H1 (cell line): ENCODE measurements at regions not wholly inside any gene's neighbourhood (a gene's known extent, or its start where the extent isn't known, plus 50 kb on each side); places are given as distances from the start of the nearest gene placed in this dataset.

Experiments used
- CTCF ChIA-PET: fragments of 300-600 bp; sonication (Branson Sonifier 250); formaldehyde crosslinking; loops from one replicate; lab custom pipeline; 2021; ENCODE audit not compliant: partially characterized antibody; lab: Charles Lee
- POLR2A ChIA-PET: fragments of 300-600 bp; sonication (Branson Sonifier 250); formaldehyde crosslinking; loops from one replicate; lab custom pipeline; 2021; ENCODE audit warnings: inconsistent platforms; ENCODE audit not compliant: partially characterized antibody; lab: Charles Lee
- DNase-seq, 2 experiments: peaks; one replicate each; pipeline versions ENCODE4 v3.0.0 to v3.0.0-alpha.2; 2010 to 2022; ENCODE audit warnings: low spot score in 2 of 2, low read depth in 1 of 2, mixed read lengths in 1 of 2
- FAIRE-seq: peaks from 2 replicates; lab custom pipeline; 2011; peaks lifted over from hg19 to GRCh38; lab: Jason Lieb, UNC
- H2AFZ ChIP-seq: 2 replicates; pipeline ENCODE4 v1.8.1; 2012; ENCODE audit warnings: low read length, inconsistent platforms
- H2AK5ac ChIP-seq: 2 replicates; pipeline ENCODE4 v1.6.1; 2013; ENCODE audit warnings: low read depth, low read length
- H2BK120ac ChIP-seq: replicated peaks from 2 replicates; pipeline ENCODE3; 2013; ENCODE audit warnings: low read depth, low read length, inconsistent platforms
- H2BK12ac ChIP-seq: 2 replicates; pipeline ENCODE4 v1.6.1; 2013; ENCODE audit warnings: low read depth, low read length
- H2BK15ac ChIP-seq: 2 replicates; pipeline ENCODE4 v1.6.1; 2013; ENCODE audit warnings: low read length
- H2BK20ac ChIP-seq: 2 replicates; pipeline ENCODE4 v1.6.1; 2013; ENCODE audit warnings: low read length
- H2BK5ac ChIP-seq: 2 replicates; pipeline ENCODE4 v1.6.1; 2013; ENCODE audit warnings: low read depth, low read length
- H3K14ac ChIP-seq: 2 replicates; pipeline ENCODE4 v1.6.1; 2013; ENCODE audit warnings: inconsistent platforms; ENCODE audit not compliant: insufficient read length
- H3K18ac ChIP-seq: 2 replicates; pipeline ENCODE4 v1.6.1; 2013; ENCODE audit warnings: low read length; ENCODE audit errors: extremely low read depth
- H3K23ac ChIP-seq: 2 replicates; pipeline ENCODE4 v1.6.1; 2013; ENCODE audit warnings: inconsistent platforms; ENCODE audit not compliant: insufficient read length
- H3K23me2 ChIP-seq: 2 replicates; pipeline ENCODE4 v1.6.1; 2013; ENCODE audit warnings: low read depth, low read length
- H3K27ac ChIP-seq: 2 replicates; pipeline ENCODE4 v1.6.1; 2011; ENCODE audit warnings: low read depth, low read length, inconsistent platforms
- H3K27me3 ChIP-seq, 4 experiments: replicated peaks in 1 of 4; 1 replicate in 1 of 4; 2 replicates in 3 of 4; pipeline versions ENCODE4 v1.6.1 to v1.8.1; 2011 to 2013; ENCODE audit warnings: low read length in 3 of 4, mild to moderate bottlenecking in 3 of 4, inconsistent platforms in 2 of 4, mixed read lengths in 2 of 4, moderate library complexity in 1 of 4; ENCODE audit not compliant: control insufficient read depth in 3 of 4, insufficient read depth in 3 of 4; ENCODE audit errors: extremely low read depth in 1 of 4
- H3K36me3 ChIP-seq, 4 experiments: 2 replicates each; pipeline versions ENCODE4 v1.6.1 to v1.8.1; 2011 to 2013; ENCODE audit warnings: mild to moderate bottlenecking in 4 of 4, low read length in 3 of 4, moderate library complexity in 2 of 4, control low read depth in 1 of 4, inconsistent platforms in 1 of 4; ENCODE audit not compliant: insufficient read depth in 4 of 4, control insufficient read depth in 2 of 4
- H3K4ac ChIP-seq: replicated peaks from 2 replicates; pipeline ENCODE3; 2013; ENCODE audit warnings: low read length, low read depth, mixed read lengths, inconsistent platforms; ENCODE audit not compliant: insufficient read length
- H3K4me1 ChIP-seq, 4 experiments: replicated peaks in 1 of 4; 1 replicate in 1 of 4; 2 replicates in 3 of 4; pipeline versions ENCODE4 v1.6.1 to v1.8.1; 2011 to 2013; ENCODE audit warnings: low read length in 3 of 4, inconsistent platforms in 2 of 4, mixed read lengths in 1 of 4; ENCODE audit not compliant: insufficient read depth in 4 of 4, control insufficient read depth in 3 of 4
- H3K4me2 ChIP-seq, 2 experiments: 2 replicates each; pipeline versions ENCODE4 v1.6.1 to v1.8.1; 2011 to 2013; ENCODE audit warnings: low read depth in 2 of 2, low read length in 2 of 2, control low read depth in 1 of 2, inconsistent platforms in 1 of 2, mild to moderate bottlenecking in 1 of 2; ENCODE audit not compliant: insufficient read depth in 1 of 2
- H3K4me3 ChIP-seq, 4 experiments: fragments of 200-600, 300-600 bp in 1 of 4; sonication (generic), shearing (Covaris generic), sonication (Bioruptor Twin) in 1 of 4; 2 replicates each; pipeline versions ENCODE4 v1.5.1 to v1.8.1; 2011 to 2016; ENCODE audit warnings: low read length in 4 of 4, low read depth in 3 of 4, control low read depth in 2 of 4, inconsistent platforms in 2 of 4, mild to moderate bottlenecking in 2 of 4, mixed read lengths in 1 of 4, moderate library complexity in 1 of 4; ENCODE audit not compliant: insufficient read depth in 2 of 4; ENCODE audit errors: extremely low read depth in 1 of 4
- H3K56ac ChIP-seq: replicated peaks from 2 replicates; pipeline ENCODE3; 2013; ENCODE audit warnings: low read depth, mild to moderate bottlenecking, mixed read lengths, low read length, inconsistent platforms; ENCODE audit not compliant: insufficient read length
- H3K79me1 ChIP-seq: 2 replicates; pipeline ENCODE4 v1.6.1; 2013; ENCODE audit warnings: low read depth, low read length, control low read depth
- H3K79me2 ChIP-seq, 2 experiments: 2 replicates each; pipeline versions ENCODE4 v1.6.1 to v1.8.1; 2012 to 2013; ENCODE audit warnings: low read length in 2 of 2, mild to moderate bottlenecking in 2 of 2, inconsistent platforms in 1 of 2; ENCODE audit not compliant: insufficient read depth in 2 of 2, control insufficient read depth in 1 of 2
- H3K9ac ChIP-seq, 4 experiments: replicated peaks in 1 of 4; 1 replicate in 1 of 4; 2 replicates in 3 of 4; pipeline versions ENCODE4 v1.6.1 to v1.8.1; 2011 to 2013; ENCODE audit warnings: low read depth in 3 of 4, low read length in 3 of 4, control low read depth in 2 of 4, mild to moderate bottlenecking in 2 of 4, moderate library complexity in 2 of 4, inconsistent platforms in 1 of 4; ENCODE audit errors: extremely low read depth in 1 of 4
- H3K9me3 ChIP-seq, 2 experiments: 2 replicates each; pipeline versions ENCODE4 v1.6.1 to v1.8.1; 2012 to 2013; ENCODE audit warnings: mild to moderate bottlenecking in 2 of 2, moderate library complexity in 2 of 2, control low read depth in 1 of 2, inconsistent platforms in 1 of 2, low read depth in 1 of 2, low read length in 1 of 2, mixed read lengths in 1 of 2; ENCODE audit not compliant: insufficient read depth in 2 of 2
- H4K20me1 ChIP-seq, 2 experiments: replicated peaks in 1 of 2; 2 replicates each; pipeline versions ENCODE3 to v1.8.1; 2011 to 2013; ENCODE audit warnings: inconsistent platforms in 2 of 2, low read length in 2 of 2, mild to moderate bottlenecking in 1 of 2; ENCODE audit not compliant: insufficient read depth in 2 of 2, control insufficient read depth in 1 of 2
- H4K5ac ChIP-seq: 2 replicates; pipeline ENCODE4 v1.6.1; 2013; ENCODE audit warnings: low read length, low read depth, mixed read lengths, inconsistent platforms; ENCODE audit not compliant: insufficient read length
- H4K8ac ChIP-seq: 2 replicates; pipeline ENCODE4 v1.8.0; 2013; ENCODE audit warnings: mild to moderate bottlenecking, moderate library complexity, low read length, inconsistent platforms; ENCODE audit not compliant: insufficient read depth; ENCODE audit errors: extremely low read depth
- H4K91ac ChIP-seq: replicated peaks from 2 replicates; pipeline ENCODE3; 2013; ENCODE audit warnings: low read length, mixed read lengths, inconsistent platforms; ENCODE audit not compliant: insufficient read length
- BRCA1 ChIP-seq: IDR thresholded peaks from 2 replicates; pipeline ENCODE4 v1.6.1; 2012; ENCODE audit warnings: low read depth, low read length, improper control_type of control experiment
- CTBP2 ChIP-seq: IDR thresholded peaks from 2 replicates; pipeline ENCODE4 v1.7.0; 2011; ENCODE audit warnings: borderline replicate concordance, mild to moderate bottlenecking, moderate library complexity, mixed read lengths, low read length; ENCODE audit not compliant: insufficient read depth, insufficient read length
- POLR2A ChIP-seq, 2 experiments: IDR thresholded peaks; 1 replicate in 1 of 2; 2 replicates in 1 of 2; pipeline ENCODE4 v1.6.1; 2011; ENCODE audit warnings: low read depth in 2 of 2, low read length in 2 of 2, mild to moderate bottlenecking in 2 of 2; ENCODE audit errors: control extremely low read depth in 1 of 2
- RAD21 ChIP-seq, 2 experiments: IDR thresholded peaks in 1 of 2; conservative IDR thresholded peaks in 1 of 2; 2 replicates each; pipeline ENCODE4 v1.6.1; 2011; ENCODE audit warnings: low read depth in 2 of 2, low read length in 2 of 2, improper control_type of control experiment in 1 of 2, inconsistent platforms in 1 of 2, mild to moderate bottlenecking in 1 of 2, moderate library complexity in 1 of 2
- RXRA ChIP-seq: IDR thresholded peaks from 2 replicates; pipeline ENCODE4 v1.6.1; 2011; ENCODE audit warnings: low read depth, mild to moderate bottlenecking, low read length, moderate library complexity; ENCODE audit not compliant: insufficient read depth
- SIN3A ChIP-seq, 2 experiments: IDR thresholded peaks in 1 of 2; conservative IDR thresholded peaks in 1 of 2; 2 replicates each; pipeline ENCODE4 v1.6.1; 2011 to 2012; ENCODE audit warnings: low read length in 2 of 2, improper control_type of control experiment in 1 of 2, low read depth in 1 of 2, mild to moderate bottlenecking in 1 of 2
- SIX5 ChIP-seq: IDR thresholded peaks from 2 replicates; pipeline ENCODE4 v1.6.1; 2011; ENCODE audit warnings: mild to moderate bottlenecking, low read depth, low read length
- TCF12 ChIP-seq: IDR thresholded peaks from 2 replicates; pipeline ENCODE4 v1.6.1; 2011; ENCODE audit warnings: low read depth, mild to moderate bottlenecking, low read length
- YY1 ChIP-seq: IDR thresholded peaks from 2 replicates; pipeline ENCODE4 v1.6.1; 2011; ENCODE audit warnings: low read depth, mild to moderate bottlenecking, low read length
- WGBS, 2 experiments: shearing (Covaris generic) in 1 of 2; methylation state at CpG; one replicate each; pipeline versions ENCODE4 v1.1.6 to v1.1.7; 2013 to 2015; ENCODE audit warnings: low lambda C conversion rate in 2 of 2, mixed read lengths in 2 of 2, inconsistent platforms in 1 of 2, low coverage in 1 of 2, missing lambda C conversion rate in 1 of 2; ENCODE audit not compliant: insufficient replicate concordance in 2 of 2, insufficient coverage in 1 of 2, insufficient read length in 1 of 2; ENCODE audit errors: extremely low coverage in 1 of 2, missing lambda C conversion rate in 1 of 2; 5-methylcytosine and 5-hydroxymethylcytosine counted together
- TF ChIP-seq, protein P1 (sequence below), 3 experiments: IDR thresholded peaks; 1 replicate in 2 of 3; 2 replicates in 1 of 3; pipeline versions ENCODE4 v1.5.1 to v1.6.1; 2011; ENCODE audit warnings: low read length in 3 of 3, mild to moderate bottlenecking in 3 of 3, inconsistent platforms in 2 of 3, low read depth in 1 of 3, moderate library complexity in 1 of 3; ENCODE audit not compliant: insufficient read depth in 1 of 3; ENCODE audit errors: control extremely low read depth in 1 of 3

DNA sequence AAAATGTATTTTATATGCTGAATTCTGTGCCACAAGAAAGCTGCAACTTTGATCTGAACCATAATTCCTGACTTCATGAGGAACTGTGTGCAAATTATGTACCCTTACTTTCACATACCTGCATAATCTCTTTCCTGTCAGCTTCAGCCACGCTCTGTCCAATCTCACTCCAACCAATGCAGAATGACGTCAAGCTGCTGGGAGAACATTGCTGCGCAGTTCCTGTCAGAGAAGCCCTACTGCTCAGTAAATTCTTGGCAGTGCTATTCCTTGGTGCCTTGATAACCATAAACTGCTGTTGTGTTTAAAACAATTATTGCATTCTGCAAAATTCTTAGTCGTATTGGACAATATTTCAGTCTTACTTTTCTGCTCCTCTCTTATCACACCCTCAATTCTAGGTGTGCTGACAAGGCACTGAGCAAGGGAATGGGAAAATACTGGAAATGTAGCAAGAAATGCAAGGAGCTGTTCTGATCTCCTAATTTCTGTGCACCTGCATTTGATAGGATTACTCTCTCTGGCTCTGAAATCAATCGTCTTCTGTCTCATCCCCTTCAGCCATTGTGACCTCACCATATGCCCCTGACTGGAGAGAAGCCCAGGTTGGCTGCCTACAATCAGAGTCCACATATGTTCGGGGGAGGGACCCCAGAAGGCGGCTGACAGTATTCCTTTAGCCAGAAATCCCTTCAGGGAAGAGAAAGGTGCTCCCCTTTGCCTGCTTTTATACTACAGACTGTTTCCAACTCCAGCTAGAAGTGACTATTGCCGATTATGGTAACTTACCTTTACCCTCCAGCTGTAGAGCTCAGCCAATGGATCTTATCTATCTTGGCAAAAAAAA, 274.9 kb upstream of the NOVA1 start:
- Histone ChIP-seq H2AFZ (peak overlapping the region; percentile 1; the same call in 1 of the 2 replicates), H3K14ac (no peak overlapping the region), H4K8ac (no peak overlapping the region), H3K23ac (no peak overlapping the region), H2BK20ac (no peak overlapping the region), H4K20me1 (no peaks in the 10 kb centered on the region), H3K79me1 (no peaks in the 10 kb centered on the region), H2AK5ac (no peak overlapping the region), H3K56ac (no peak overlapping the region), H2BK12ac (no peak overlapping the region), H3K23me2 (no peaks in the 10 kb centered on the region), H2BK5ac (no peak overlapping the region), H4K5ac (no peak overlapping the region), H2BK120ac (no peak overlapping the region), H3K79me2 (no peaks in the 10 kb centered on the region), H3K9ac (no peak overlapping the region), H4K91ac (no peak overlapping the region), H2BK15ac (no peak overlapping the region; the same call in 1 of the 2 replicates), H3K27me3 (no peaks in the 10 kb centered on the region), H3K4me3 (no peak overlapping the region), H3K4ac (no peak overlapping the region), H3K27ac (no peak overlapping the region), H3K4me2 (no peak overlapping the region), H3K9me3 (no peaks in the 10 kb centered on the region), H3K36me3 (no peaks in the 10 kb centered on the region), H3K4me1 (peaks cover 0 to 6% (median 5%) of the 10 kb centered on the region in 4 experiments; a peak in 3 of 7 replicates), H3K18ac (no peak overlapping the region)
- POLR2A ChIA-PET = no interaction called here
- DNase-seq (no peak), FAIRE-seq (peak; percentile 42)
- 88% methylated on average over 8 of the region's 8 CpGs; no CpG with 5 or more reads in 1 of the 2 experiments for WGBS, 2 experiments
- CTCF ChIA-PET = interaction anchor here (0.8 to 1.3 kb wide), 3 partner anchors 11 to 113 kb away, joined by 3 read pairs; no protein-coding TSS in a partner anchor
- TF ChIP-seq, protein P1, sequence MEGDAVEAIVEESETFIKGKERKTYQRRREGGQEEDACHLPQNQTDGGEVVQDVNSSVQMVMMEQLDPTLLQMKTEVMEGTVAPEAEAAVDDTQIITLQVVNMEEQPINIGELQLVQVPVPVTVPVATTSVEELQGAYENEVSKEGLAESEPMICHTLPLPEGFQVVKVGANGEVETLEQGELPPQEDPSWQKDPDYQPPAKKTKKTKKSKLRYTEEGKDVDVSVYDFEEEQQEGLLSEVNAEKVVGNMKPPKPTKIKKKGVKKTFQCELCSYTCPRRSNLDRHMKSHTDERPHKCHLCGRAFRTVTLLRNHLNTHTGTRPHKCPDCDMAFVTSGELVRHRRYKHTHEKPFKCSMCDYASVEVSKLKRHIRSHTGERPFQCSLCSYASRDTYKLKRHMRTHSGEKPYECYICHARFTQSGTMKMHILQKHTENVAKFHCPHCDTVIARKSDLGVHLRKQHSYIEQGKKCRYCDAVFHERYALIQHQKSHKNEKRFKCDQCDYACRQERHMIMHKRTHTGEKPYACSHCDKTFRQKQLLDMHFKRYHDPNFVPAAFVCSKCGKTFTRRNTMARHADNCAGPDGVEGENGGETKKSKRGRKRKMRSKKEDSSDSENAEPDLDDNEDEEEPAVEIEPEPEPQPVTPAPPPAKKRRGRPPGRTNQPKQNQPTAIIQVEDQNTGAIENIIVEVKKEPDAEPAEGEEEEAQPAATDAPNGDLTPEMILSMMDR (IDR thresholded peaks at IDR 0.05; ENCODE audit: control extremely low read depth in 1 of 3, insufficient read depth in 1 of 3, low read depth in 1 of 3, low read length in 3 of 3) = no peak
- TF ChIP-seq YY1 (no peak), RAD21 (IDR thresholded peaks at IDR 0.05 in 1 of 2, conservative IDR thresholded peaks at IDR 0.05 in 1 of 2; ENCODE audit: low read depth in 2 of 2, low read length in 2 of 2) (no peak), CTBP2 (no peak), SIX5 (no peak), POLR2A (IDR thresholded peaks at IDR 0.05; ENCODE audit: control extremely low read depth in 1 of 2, low read depth in 2 of 2, low read length in 2 of 2) (no peak), TCF12 (no peak), RXRA (no peak), BRCA1 (no peak), SIN3A (conservative IDR thresholded peaks at IDR 0.05 in 1 of 2, IDR thresholded peaks at IDR 0.05 in 1 of 2; ENCODE audit: low read depth in 1 of 2, low read length in 2 of 2) (no peak)
